Gastrocnemius medialis (tissue), 4 donors: ENCODE measurements at regions not wholly inside any gene's neighbourhood (a gene's known extent, or its start where the extent isn't known, plus 50 kb on each side); places are given as distances from the start of the nearest gene placed in this dataset.

Source experiments
- CTCF ChIP-seq, 5 experiments: fragments of 450-650 bp in 3 of 5; fragments of 200-600 bp in 2 of 5; sonication (generic) in 2 of 5; IDR thresholded peaks in 4 of 5; conservative IDR thresholded peaks in 1 of 5; 1 replicate in 4 of 5; 2 replicates in 1 of 5; pipeline ENCODE4 v1.5.1; 2016 to 2019; ENCODE audit warnings: antibody characterized with exemption in 5 of 5, mild to moderate bottlenecking in 3 of 5, moderate library complexity in 3 of 5
- POLR2A ChIP-seq, 2 donors: fragments of 450-650 bp; IDR thresholded peaks; one replicate each; pipeline ENCODE4 v1.6.1; 2017; ENCODE audit warnings: antibody characterized with exemption in 2 of 2, mild to moderate bottlenecking in 2 of 2, moderate library complexity in 2 of 2

GRCh38 chr12:58029260-58029659 lies 87.9 kb downstream of the ATP23 start:
- TF ChIP-seq POLR2A (IDR thresholded peaks at IDR 0.05) (no peak), CTCF (IDR thresholded peaks at IDR 0.05 in 4 of 5, conservative IDR thresholded peaks at IDR 0.05 in 1 of 5) (no peak)
